Brain pericyte (primary cell): ENCODE measurements at regions not wholly inside any gene's neighbourhood (a gene's known extent, or its start where the extent isn't known, plus 50 kb on each side); places are given as distances from the start of the nearest gene placed in this dataset.
A peak's percentile ranks its signal among the peaks of the same experiment; 100 is the strongest.
"Not testable (repeated sequence)": the region's sequence is repeated elsewhere in the genome, so short reads cannot be mapped to it uniquely, and the experiment has no call there.

ENCODE experiments used
- DNase-seq: peaks from one replicate; pipeline ENCODE4 v3.0.0-alpha.2; 2012; ENCODE audit warnings: low read depth, low spot score

DNA sequence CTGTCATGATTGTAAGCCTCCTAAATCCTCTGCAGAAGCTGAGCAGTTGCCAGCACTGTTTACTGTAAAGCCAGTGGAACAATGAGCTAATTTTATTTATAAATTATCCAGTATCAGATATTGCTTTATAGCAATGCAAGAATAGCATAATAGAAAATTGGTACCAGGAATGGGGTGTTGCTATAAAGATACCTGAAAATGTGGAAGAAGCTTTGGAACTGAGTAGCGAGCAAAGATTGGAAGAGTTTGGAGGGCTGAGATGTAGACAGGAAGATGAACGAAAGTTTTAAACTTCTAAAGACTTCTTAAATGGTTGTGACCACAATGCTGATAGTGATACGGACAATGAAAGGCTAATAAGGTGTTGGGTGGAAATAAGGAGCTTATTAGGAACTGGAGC, 917.4 kb upstream of the POT1 start:
- DNase-seq: no peak

DNA sequence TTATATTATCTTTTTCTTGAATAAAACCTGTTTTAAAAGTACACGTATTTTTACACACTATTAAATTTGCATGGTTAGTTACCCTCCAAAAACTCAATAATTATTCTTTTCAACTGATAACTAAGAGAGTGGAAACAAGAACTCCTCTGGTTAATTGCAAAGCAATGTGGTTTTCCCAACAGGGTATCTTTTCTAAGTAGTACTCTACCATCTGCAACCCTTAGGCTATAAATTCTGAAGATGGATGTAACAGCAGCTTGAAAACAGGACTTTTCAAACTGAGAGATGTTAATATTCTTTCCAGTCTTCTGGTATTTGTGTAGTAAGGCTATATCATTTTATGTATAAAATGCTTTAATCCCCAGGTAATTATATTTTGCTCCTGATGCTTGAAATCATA, 916.1 kb upstream of the POT1 start:
- no peak for DNase-seq

DNA sequence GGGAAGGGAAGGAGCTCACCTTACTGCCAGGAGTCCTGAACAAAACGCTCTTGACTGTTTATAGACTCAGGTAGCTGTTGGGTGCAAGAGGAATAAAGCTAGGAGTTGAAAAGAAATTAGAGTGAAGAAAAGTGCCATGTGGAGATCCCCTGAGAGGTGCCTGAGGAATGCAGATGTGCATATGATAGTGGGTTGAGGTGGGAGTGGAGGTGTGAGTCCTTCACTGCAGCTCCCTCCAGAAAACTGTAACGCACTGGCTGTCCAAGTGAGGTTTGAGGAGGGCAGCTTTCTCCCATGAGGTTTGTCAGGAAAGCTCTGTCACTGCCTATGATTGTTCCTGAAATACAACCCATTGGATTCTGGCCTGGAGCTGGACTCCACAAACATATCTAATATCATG, 904.8 kb upstream of the POT1 start:
- no peak for DNase-seq

DNA sequence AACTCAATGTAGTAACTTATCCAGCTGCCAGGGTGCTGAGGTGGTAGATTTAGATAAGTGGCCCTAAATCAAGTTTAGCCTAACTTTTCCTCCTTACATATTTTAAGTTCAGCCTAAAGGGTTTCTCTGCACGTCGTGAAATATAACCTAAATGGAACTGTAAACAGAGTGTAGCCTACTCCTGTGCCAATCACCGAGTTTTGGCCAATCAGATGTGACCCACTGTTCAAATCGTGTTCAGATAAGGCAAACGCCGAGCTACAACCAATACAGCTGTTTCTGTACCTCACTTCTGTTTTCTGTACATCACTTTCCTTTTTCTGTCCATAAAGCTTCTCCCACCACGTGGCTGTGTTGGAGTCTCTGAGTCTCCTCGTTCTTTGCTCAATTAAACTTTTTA, 904.2 kb upstream of the POT1 start:
- no peak for DNase-seq

DNA sequence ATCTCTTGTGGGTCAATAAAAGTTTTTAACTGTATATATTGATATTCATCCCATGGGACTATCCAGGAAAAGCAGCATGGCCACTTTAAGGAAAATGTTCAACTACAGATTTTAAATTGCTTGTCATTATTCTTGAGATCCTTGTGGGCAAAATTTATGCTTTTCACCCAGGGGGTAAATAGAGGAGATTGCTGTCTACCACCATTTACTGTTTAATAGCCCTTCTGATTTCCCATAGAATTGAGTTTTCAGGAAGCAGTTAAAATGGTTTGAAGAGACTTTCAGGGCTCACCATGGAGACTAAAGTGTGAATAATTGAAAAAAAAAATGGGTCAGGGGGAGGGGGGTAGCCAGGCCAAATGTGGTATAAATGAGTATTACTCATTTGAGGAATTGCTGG, 901.1 kb upstream of the POT1 start:
- no peak for DNase-seq

DNA sequence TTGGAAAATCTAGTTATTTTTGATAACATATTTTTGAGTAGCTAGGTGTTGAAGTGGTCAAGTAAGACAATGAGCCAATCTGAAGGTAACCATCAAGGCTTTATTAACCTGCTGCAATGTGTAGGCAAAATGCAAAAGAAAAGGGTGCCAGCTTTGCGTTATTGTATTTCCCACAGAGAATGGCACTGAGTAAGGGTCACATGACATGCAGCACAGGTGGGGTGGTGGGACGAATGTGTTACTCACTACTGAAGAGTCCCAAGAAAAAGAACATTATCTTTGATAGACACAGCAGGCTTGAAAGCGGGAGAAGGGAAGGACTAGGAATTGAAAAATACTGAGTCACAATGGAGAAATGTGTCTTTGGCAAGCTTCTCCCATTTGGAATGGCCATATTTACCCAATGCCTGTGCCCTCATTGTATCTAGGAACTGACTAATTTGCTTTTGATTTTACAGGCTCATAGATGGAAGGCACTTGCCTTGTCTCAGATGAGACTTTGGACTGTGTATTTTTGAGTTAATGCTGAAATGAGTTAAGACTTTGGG, 898.6 kb upstream of the POT1 start:
- no peak for DNase-seq

DNA sequence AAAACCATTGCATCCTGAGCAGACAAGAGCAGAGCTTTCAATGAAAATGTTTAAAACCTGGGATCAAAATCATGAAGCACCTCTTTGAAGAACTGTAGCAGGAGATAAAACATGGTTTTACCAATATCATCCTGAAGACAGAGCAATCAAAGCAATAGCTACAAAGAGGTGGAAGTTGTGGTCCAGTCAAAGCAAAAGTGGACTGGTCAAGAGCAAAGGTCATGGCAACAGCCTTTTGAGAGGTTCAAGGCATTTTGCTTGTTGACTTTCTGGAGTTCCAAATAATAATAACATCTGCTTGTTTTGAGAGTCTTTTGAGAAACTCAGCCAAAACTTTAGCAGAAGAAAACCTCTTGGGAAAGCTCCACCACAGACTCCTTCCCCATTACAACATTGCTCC, 893.9 kb upstream of the POT1 start:
- no peak for DNase-seq

DNA sequence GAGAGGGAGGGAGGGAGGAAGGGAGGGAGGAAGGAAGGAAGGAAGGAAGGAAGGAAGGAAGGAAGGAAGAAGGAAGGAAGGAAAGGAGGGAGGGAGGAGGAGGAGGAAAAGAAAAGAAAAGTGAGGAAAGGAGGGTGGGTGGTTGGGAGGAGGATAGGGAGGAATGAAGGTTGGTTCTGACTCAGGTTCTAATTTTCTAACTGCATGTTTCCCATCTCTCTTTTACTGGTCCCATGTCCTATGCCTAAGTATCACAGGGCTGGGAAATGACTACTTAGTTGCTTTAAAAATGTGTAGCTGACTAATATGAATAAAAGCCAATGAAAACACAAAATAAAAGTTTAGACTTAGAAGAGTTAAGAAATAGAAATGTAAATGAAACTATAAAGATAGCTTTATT, 890.9 kb upstream of the POT1 start:
- DNase-seq: no peak

DNA sequence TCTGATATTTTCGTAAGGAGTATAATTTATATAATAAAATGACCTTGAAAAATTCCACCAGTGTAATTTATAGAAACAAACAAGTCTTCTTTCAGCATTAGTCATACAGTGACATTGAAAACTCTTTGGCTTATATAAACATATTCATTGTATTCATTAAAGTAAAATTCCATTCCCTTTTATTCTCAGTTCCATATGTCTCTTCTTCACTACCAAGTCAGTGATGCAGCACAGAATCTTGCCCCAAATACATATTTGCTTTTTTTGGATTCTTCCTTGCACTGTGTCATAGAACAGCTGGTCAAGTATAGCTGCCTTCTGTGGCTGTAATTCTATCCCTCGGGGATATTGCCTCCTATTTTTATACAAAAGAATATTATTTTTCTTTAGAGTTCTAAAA, 884.5 kb upstream of the POT1 start:
- DNase-seq: peak; percentile 55

DNA sequence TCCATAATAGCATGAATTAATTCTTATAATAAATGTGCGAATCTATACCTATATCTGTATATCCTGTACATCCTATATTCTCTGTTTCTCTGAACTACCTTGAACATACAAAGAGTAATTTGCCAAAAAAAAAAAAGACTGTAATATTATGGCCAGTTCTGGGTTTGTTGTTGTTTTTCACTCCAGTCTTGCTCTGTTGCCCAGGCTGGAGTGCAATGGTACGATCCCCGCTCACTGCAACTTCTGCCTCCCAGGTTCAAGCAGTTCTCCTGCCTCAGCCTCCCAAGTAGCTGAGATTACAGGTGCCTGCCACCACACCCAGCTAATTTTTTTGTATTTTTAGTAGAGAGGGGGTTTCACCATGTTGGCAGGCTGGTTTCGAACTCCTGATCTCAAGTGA, 876.9 kb upstream of the POT1 start:
- DNase-seq: not testable (repeated sequence)

DNA sequence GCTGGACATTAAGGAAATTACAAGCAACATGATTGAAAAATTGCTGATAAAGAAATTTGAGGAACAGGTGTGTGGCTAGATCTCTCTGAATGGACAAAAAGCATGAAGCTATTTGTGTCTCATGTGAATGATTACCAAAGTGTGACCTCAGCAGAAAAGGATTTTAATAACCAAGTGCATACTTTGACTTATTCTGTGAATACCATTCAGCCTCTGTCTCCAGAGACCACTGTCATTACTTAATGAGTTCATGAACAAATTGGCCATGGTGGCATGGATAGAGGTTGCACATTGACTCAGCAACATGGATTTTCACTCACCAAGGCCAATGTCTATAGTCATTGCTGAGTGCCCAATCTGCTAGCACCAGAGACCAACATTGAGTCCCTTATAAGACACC, 874.6 kb upstream of the POT1 start:
- no peak for DNase-seq

DNA sequence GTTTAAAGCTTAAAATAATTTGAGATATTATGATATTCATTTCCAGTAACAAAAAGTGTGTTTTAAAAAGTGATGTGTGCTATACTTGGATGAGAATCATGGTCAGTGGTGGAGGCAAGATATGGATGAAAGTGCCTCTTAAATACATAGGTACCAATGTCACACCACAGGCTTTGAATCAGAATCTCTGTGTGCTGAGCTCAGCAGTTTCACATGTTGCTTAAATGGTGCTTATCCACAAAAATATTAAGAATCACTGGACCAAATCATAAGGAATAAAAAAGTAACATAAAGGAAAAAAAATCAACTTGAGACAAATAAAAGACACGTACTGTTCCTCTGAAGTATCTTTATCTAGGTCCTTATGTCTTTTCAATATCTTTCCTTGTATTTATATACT, 850.5 kb upstream of the POT1 start:
- no peak for DNase-seq

DNA sequence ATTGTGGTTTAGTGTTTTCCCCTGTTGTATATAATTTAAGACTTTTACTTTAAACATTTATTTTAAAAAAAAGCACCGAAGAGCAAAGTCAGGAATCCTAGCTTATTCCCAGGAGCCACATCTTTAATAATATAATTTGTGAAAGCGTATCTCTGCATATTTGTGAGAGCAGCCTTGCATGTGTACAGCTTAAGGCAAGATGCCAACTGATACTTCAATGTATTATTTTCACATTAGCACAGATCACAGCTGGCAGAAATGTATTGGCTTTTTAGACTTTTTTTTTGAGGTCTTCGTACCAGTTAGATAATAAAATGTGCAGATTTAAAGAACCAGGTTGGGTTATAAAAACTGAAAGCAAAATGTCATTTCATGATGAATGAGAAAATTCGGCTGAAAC, 845.7 kb upstream of the POT1 start:
- no peak for DNase-seq

DNA sequence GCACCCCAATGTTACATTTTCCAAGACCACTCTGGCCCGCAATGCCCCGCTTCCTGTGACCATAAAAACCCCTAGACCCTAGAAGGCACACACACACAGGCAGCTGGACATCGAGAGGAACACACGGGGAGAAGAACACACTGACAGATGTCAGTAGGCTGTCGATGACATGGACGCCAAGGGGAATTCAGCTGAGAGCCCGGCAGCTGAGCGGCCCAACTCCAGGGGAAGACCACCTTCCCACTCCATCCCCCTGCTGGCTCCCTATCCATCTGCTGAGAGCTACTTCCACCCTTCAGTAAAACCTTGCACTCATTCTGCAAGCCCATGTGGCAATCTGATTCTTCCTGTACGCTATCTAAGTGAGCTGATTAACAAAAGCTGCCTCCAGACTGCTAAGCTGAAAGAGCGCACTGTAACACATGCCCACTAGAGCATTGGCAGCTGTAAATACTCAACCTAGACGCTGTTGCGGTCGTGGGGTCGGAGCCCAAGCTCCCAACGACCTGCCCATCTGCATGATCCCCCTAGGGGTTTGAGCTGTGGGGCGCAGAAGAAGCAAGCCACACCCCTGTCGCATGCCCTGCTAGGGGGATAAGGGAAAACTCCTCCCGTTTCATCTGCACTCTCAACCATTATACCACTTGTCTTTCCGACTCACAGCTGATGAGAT, 843.6 kb upstream of the POT1 start:
- no peak for DNase-seq

DNA sequence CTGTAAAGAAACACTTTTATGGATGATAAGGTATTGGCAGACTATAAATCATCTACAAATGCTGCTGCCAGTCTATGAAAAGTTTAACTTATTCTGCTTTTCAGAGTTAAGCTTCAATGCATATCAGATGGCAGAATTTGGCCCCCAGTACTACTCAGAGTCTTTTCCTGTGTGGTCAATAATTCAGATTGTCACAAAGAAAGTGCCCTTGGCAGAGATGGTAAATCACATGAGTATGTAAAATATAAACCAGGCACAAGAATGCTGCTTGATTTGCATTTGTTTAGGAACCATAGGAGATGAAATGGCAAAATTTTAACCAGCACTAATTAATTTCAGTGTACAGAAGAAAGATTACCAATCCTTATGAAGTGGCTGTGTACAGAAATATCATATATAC, 818.3 kb upstream of the POT1 start:
- no peak for DNase-seq

DNA sequence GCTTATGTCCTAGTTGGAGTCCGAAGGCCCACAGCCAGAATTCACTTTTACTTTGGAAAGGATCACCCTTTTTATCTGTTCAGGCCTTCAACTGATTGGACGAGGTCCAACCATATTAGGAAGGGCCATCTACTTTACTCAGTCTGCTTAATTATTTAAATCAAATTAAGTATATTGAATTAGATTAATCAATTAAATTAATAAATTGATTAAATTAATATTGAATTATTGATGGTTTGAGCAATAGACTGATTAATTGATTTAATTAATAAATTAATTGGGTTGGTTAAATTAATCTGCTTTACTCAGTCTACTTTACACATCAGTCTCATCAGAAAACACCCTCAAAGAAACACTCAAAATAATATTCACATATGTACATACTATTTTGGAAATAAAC, 816.9 kb upstream of the POT1 start:
- DNase-seq: no peak

DNA sequence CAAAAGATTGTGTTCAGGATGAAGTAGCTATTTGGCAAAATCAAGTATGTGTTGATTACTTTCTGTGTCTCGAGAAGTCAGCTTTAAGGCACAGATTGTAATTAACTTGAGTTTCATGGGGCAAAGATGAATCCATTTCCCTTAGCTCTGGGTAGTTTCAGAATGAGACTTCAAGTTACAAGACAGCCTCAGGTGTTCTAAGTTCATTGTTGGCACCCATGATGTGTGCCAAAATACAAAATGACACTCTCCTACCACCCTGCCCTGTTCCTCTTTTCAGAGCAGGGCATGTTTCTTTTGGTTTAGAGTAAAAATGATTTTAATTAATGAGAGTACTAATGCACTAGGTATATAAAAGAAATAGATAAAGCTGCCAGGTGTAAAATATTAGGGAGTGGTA, 797.6 kb upstream of the POT1 start:
- DNase-seq: no peak

DNA sequence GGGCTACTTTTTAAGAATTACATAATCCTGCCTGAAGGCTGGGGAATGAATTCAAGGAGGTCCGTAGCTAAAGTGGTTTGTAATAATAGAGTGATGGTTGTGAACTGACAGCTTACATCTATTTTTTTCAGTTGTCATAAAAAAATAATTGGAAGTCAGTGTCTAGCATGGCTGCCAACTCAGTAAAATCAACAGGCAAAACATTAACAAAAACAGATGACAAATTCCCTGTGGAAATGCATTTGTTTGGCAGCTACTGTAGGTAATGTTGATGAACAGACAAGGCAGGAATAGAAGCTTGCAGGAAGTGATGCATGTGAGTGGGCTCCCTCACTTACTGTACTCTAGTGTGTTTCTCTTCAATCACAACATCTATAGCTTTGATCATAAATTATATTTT, 766.0 kb upstream of the POT1 start:
- no peak for DNase-seq

DNA sequence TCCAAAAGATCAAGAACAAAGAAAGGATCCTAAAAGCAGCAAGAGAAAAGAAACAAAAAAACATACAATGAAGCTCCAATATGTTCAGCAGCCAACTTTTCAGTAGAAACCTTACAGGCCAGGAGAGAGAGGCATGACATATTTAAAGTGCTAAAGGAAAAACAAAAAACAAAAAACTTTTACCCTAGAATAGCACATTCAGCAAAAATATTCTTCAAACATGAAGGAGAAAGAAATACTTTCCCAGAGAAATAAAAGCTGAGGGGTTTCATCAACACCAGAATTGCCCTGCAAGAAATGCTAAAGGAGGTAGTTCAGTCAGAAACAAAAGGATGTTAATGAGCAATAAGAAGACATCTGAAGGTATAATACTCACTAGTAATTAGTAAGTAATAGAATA, 753.5 kb upstream of the POT1 start:
- DNase-seq: no peak

DNA sequence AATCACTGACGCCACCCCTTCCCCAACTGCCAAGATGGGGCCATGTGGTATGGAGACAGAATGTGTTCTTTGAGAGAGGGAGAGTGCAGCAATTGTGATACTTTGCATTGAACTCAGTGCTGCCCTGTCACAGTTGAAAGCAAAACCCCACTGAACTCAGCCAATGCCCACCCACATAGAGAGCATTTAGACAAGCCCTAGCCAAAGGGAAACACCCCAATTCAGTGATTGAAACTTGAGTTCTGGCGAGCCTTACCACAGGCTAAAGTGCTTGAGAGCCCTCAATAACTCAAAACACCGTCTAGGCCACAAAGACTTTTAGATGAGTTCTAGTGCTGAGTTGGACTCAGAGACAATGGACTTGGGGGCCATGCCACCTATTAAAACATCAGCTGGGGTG, 751.9 kb upstream of the POT1 start:
- DNase-seq: no peak

DNA sequence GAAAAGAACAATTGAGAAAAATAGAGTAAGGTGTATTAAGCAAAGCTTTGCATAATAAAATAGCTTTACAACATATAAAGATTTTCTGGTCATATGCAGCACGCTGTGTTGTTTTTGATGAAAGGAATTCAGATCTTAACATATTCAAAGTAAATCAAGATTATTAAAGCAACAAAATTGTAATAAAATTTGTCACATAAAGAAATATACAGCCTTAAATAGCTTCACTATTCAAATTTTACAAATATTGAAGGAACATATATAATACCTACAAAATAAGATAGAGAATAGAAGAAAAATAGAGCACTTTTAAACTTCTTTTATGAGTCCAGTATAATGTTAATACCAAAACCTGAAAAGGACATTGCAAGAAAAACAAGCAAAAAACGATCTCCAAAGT, 749.1 kb upstream of the POT1 start:
- DNase-seq: no peak

DNA sequence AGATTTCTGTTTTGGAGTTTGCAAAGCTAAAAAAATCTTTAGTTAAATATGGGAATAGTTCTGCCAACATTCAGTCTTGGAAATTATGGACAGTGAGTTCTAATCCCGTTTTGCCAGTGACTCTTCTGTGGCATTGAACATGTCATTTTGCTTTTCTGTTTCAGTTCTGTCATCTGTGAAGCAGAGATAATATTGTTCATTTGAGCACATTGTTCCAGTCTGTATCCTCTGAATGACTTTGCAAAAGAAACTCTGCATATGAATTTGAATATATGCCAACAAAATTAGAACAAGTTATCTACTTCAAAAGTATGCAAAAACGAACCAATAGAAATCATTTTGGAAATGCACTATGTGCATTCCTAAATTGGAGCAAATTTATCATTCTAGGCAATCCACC, 746.0 kb upstream of the POT1 start:
- DNase-seq: no peak

DNA sequence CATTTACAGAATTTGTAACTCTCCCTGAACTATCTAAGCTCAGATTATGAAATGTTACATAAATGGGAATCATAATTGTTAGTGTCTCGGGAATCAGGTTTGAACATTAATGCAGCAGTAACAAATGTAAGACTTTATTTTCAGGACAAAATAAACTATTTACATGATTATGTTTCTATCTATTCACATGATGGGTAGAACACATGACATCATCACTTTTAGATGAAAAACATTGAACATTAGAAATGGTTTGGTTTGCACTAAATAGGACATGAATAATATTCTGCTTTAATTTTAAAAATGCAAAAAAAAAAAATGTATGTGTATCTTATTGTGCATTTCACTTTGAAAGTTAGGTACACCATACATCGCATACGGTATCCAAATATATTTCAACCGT, 745.5 kb upstream of the POT1 start:
- DNase-seq: no peak

DNA sequence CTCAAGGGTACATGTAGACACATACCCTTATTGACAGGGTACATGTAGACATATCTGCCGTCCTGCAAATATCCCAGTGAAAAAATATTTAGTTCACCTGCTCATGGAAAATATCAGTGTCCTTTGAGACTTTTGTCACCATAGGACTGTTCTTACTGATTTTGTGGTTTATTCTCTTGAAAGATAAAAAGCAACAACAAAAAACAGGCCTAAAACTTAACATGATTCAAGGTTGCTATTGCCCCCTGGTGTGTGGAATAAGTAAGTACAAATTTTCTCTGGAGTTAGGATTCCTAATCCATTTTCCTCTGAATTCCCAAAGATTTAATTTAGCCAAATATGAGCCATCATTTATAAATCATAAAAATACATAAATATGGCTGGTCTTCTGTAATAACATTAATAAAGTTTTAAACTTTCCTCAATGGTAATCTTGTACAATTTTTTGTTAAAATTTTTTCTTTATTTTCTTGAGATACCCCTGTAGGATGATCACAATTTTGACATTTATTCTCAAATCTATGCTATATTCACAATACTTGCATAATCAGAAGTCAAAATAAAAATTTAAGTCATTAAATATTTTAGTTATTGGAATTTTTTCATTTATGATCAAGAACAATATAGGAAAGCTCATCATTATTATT, 741.4 kb upstream of the POT1 start:
- DNase-seq: peak; percentile 10
